ENCODE measurements at regions not wholly inside any gene's neighbourhood (a gene's known extent, or its start where the extent isn't known, plus 50 kb on each side); places are given as distances from the start of the nearest gene placed in this dataset.

GRCh38 chr6:4381381-4381780, 246.0 kb upstream of the ECI2 start:
- peak; percentile 68 for DNase-seq (ENCODE audit: low read depth, low spot score)
- Histone ChIP-seq H3K4me1 (ENCODE audit: control insufficient read depth, extremely low read depth, insufficient read depth, low read length) (peaks cover 15% of the 10 kb centered on the region), H4K20me1 (replicated peaks; ENCODE audit: control insufficient read depth, extremely low read depth, insufficient read depth, low read length) (no peaks in the 10 kb centered on the region), H2AFZ (ENCODE audit: low read depth, low read length) (peak overlapping the region; percentile 45), H3K9me3 (replicated peaks; ENCODE audit: control insufficient read depth, insufficient read depth, low read length) (no peaks in the 10 kb centered on the region), H3K9me1 (replicated peaks; ENCODE audit: control insufficient read depth, extremely low read depth, insufficient read depth, low read length) (no peaks in the 10 kb centered on the region), H3K4me3 (replicated peaks in 1 of 3; ENCODE audit: insufficient read depth in 1 of 3, low read depth in 1 of 3, low read length in 3 of 3) (no peak overlapping the region), H3K4me2 (ENCODE audit: insufficient read depth, low read length) (peak overlapping the region; percentile 39), H3K36me3 (ENCODE audit: control insufficient read depth in 2 of 2, extremely low read depth in 1 of 2, insufficient read depth in 2 of 2, low read length in 2 of 2) (no peaks in the 10 kb centered on the region), H3K9ac (replicated peaks; ENCODE audit: extremely low read depth, insufficient read depth, low read length) (peak overlapping the region; percentile 25), H3K27me3 (ENCODE audit: control insufficient read depth in 2 of 2, insufficient read depth in 2 of 2, low read length in 2 of 2) (no peaks in the 10 kb centered on the region), H3K27ac (ENCODE audit: insufficient read depth, low read depth, low read length) (peak overlapping the region; percentile 64), H3K79me2 (ENCODE audit: control insufficient read depth, insufficient read depth, low read length) (no peaks in the 10 kb centered on the region)
- intact Hi-C loops (cut with micrococcal nuclease): loop anchor here (1.0 kb wide), 2 partner anchors 23 to 31 kb away; no protein-coding TSS in a partner anchor
- TF ChIP-seq FOS (IDR thresholded peaks at IDR 0.05; ENCODE audit: borderline replicate concordance, insufficient read depth, low read length) (peak; percentile 67), JUN (IDR thresholded peaks at IDR 0.05; ENCODE audit: borderline replicate concordance, insufficient read depth, insufficient read length, low read depth) (peak; percentile 61), POLR2AphosphoS5 (IDR thresholded peaks at IDR 0.05; ENCODE audit: insufficient read depth, low read depth, low read length) (peak; percentile 16), MAX (IDR thresholded peaks at IDR 0.05; ENCODE audit: insufficient read depth, insufficient read length) (no peak), EZH2 (IDR thresholded peaks at IDR 0.05; ENCODE audit: borderline replicate concordance, low read depth, low read length, severe bottlenecking) (no peak), POLR2A (IDR thresholded peaks at IDR 0.05; ENCODE audit: low read depth, low read length) (no peak), GATA2 (IDR thresholded peaks at IDR 0.05; ENCODE audit: insufficient read depth, insufficient read length, low read depth, low read length) (no peak), MYC (IDR thresholded peaks at IDR 0.05; ENCODE audit: low read depth, low read length) (no peak)
- TF ChIP-seq, protein P1, sequence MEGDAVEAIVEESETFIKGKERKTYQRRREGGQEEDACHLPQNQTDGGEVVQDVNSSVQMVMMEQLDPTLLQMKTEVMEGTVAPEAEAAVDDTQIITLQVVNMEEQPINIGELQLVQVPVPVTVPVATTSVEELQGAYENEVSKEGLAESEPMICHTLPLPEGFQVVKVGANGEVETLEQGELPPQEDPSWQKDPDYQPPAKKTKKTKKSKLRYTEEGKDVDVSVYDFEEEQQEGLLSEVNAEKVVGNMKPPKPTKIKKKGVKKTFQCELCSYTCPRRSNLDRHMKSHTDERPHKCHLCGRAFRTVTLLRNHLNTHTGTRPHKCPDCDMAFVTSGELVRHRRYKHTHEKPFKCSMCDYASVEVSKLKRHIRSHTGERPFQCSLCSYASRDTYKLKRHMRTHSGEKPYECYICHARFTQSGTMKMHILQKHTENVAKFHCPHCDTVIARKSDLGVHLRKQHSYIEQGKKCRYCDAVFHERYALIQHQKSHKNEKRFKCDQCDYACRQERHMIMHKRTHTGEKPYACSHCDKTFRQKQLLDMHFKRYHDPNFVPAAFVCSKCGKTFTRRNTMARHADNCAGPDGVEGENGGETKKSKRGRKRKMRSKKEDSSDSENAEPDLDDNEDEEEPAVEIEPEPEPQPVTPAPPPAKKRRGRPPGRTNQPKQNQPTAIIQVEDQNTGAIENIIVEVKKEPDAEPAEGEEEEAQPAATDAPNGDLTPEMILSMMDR (IDR thresholded peaks at IDR 0.05; ENCODE audit: extremely low read depth in 1 of 2, insufficient read depth in 1 of 2, low read depth in 1 of 2, low read length in 2 of 2): no peak
- FAIRE-seq: peak; percentile 93
- POLR2A ChIA-PET: no interaction called here
- BruUV-seq (replicated peaks): no TSS peak
- CTCF ChIA-PET: interaction anchor here (1.1 kb wide), 1 partner anchor 128 kb away, joined by 4 read pairs; no protein-coding TSS in a partner anchor
- dilution Hi-C loops (cut with MboI; ENCODE audit: extremely low pct_ligation_motif_present, low sequenced_read_pairs): no loop called here
